DMS53 treated with DMSO at 0.1 percent for 48 hours (cell line): ENCODE measurements at regions not wholly inside any gene's neighbourhood (a gene's known extent, or its start where the extent isn't known, plus 50 kb on each side); places are given as distances from the start of the nearest gene placed in this dataset.

Source experiments
- DNase-seq: peaks from one replicate; lab custom pipeline; 2025; ENCODE audit not compliant: unreplicated experiment; lab: John Stamatoyannopoulos, UW

GRCh38 chr14:45633220-45633984, 380.4 kb upstream of the MIS18BP1 start:
- no peak for DNase-seq

DNA sequence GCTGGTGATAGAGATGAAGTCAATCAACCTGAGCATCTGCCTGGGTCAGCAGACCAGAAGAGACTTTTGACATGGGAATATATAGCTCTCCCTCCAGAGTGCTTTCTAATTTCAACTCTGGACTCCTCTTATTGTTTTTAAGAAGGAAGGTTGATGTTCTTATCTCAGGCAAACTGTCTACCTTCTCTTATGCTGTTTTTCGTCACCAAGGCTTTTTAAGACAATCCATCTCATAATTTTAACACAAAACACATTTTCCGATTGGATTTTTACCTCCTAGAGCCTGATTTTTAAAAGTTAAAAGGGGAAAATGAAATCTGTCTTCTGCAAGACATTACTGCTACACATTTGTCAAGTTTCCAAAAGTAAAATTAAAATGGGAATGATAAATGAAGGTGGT, 368.7 kb upstream of the MIS18BP1 start:
- no peak for DNase-seq

- no peak for DNase-seq
Measured at GRCh38 chr14:45619831-45620230, 366.8 kb upstream of the MIS18BP1 start.

DNA sequence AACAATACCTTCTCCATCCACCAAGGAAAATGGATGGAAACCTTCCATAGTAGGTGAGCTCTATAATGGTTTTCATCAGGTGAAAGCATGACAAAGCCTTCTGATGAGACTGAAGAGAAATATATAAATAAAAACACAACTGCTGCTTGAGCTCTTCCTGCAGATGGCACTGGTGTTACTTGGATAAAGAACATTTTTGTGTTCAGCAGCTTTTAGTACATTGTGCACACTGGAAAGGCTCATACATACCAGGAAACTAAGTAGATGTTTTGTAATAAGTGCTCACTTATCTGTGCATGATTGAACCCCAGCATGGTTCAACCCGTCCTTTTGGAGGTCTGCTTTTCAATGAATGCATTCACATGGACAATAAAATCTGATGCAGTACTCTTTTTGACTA, 357.3 kb upstream of the MIS18BP1 start:
- DNase-seq, result peak; percentile 63

DNA sequence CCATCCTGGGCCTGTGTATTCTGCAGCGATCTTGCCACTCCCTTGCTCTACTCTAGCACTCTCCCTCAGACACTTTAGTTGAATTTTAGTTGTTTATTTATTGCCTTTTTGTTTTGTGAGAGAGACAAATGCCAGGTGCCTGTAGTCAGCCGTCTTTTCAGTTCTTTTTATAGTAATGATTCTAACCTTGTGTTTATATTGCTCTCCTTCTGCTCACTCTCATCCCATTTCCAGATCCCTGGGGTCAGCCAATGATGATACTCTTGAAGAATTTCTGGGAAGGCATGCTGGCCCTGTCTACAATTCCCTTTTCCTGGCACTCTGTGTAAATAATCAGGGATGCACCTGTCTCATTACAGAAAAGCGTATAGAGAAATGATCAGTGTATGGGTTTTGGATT, 334.1 kb upstream of the MIS18BP1 start:
- DNase-seq, result no peak

GRCh38 chr14:45559626-45560025, 306.6 kb upstream of the MIS18BP1 start:
- no peak for DNase-seq

GRCh38 chr14:45558183-45558582, 305.2 kb upstream of the MIS18BP1 start:
- DNase-seq, result no peak

- DNase-seq, result no peak
Measured at GRCh38 chr14:45553981-45554380, 301.0 kb upstream of the MIS18BP1 start.

GRCh38 chr14:45551240-45551820, 298.3 kb upstream of the MIS18BP1 start:
- DNase-seq, result peak; percentile 16

- no peak for DNase-seq
Measured at GRCh38 chr14:45531022-45531421, 278.0 kb upstream of the MIS18BP1 start.

- peak; percentile 67 for DNase-seq
Measured at GRCh38 chr14:45526715-45527549, 273.9 kb upstream of the MIS18BP1 start.

GRCh38 chr14:45519766-45520165, 266.8 kb upstream of the MIS18BP1 start:
- no peak for DNase-seq

DNA sequence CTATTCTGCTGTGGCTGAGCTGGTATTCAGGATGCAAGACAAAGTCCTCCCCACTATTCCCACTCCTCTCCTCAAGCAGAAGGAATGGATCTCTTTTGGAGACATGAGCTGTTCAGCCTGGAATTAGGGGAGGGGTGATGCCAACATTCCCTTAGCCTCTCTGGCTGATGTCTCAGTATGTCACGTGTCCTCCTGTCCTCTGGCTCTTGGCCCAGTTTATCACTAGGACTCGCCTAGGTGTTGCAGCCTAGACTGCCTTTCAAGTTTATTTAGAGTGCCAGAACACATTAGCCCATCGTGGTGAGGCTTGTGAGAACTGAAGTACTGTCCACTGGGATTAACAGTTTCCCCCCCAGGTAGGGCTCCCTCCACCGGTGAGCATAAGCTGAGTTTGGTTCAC, 239.9 kb upstream of the MIS18BP1 start:
- DNase-seq, result no peak

DNA sequence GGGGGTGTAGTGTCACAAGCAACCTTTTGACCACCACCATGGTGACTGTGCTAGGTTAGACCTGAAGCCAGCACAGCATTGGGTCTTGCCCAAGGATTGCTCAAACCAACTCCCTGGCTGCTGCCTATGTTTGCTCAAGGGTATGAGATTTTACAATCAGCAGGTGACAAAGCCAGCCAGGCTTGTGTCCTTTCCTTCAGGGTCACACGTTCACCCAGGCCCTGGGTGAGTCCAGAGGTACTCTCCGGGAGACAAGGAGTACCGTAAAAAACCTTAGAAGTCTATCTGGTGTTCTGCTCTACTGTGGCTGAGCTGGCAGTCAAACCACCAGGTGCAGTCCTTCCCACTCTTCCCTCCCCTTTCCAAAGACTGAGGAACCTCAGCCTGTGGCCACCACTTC, 238.9 kb upstream of the MIS18BP1 start:
- DNase-seq, result no peak

- no peak for DNase-seq
Measured at GRCh38 chr14:45486599-45486998, 233.6 kb upstream of the MIS18BP1 start.

- DNase-seq, result no peak
Measured at GRCh38 chr14:45467023-45467422, 214.0 kb upstream of the MIS18BP1 start.

- DNase-seq, result no peak
Measured at GRCh38 chr14:45434221-45434620, 181.2 kb upstream of the MIS18BP1 start.

GRCh38 chr14:45426685-45427282, 173.8 kb upstream of the MIS18BP1 start:
- peak; percentile 80 for DNase-seq

DNA sequence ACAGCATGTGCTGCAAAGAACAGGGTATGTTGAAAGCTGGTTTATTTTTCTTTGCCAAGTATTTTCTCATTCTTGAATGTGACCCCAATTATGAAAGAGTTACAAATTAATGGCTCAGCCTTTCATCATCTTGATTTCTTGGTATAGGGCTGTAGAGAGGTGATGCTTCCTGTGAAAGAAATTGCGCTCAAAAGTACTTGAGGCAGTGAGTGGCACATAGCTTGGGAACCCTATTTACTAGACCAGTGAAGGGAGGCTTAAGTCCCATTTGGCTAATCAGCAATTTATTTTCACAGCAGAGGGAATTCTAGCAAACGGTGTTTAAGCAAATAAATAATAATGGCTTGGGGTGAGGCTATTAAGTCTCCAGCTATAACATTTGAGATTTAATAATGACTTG, 153.9 kb upstream of the MIS18BP1 start:
- DNase-seq, result no peak

DNA sequence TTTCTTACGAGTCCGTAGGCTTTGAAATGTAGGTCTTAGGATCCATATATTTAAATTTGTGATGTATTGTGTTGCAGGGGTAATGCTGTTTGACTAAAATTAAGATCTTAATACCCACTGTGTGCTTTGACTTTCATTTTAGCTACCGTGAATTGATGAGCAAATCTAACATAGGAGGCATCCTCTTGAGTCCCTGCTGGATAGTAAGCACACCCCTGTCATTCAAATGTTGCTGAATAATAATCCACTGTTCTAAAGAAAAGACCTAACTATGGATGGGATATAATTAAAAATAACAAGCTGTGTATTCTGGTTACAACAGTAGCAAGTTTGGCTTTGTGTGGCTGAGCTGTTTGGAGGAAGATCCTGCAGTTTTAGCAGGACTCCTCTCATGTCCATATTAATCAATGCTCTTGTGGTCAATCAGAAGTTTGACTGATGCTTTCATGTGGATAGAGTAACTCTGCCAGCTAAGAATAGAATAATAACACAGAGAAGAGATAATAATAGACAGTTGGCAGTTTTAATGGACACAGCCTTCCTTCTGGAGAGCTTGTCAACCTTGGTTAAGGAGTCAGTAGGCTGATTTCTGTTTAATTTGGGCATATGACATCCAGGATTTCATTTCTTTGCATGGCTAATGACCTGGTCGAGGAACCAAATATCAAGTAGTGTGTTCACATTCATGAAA, 148.1 kb upstream of the MIS18BP1 start:
- no peak for DNase-seq

GRCh38 chr14:45400509-45400908, 147.5 kb upstream of the MIS18BP1 start:
- no peak for DNase-seq
